ENCODE measurements at regions not wholly inside any gene's neighbourhood (a gene's known extent, or its start where the extent isn't known, plus 50 kb on each side); places are given as distances from the start of the nearest gene placed in this dataset.
A peak's percentile ranks its signal among the peaks of the same experiment; 100 is the strongest.

DNA sequence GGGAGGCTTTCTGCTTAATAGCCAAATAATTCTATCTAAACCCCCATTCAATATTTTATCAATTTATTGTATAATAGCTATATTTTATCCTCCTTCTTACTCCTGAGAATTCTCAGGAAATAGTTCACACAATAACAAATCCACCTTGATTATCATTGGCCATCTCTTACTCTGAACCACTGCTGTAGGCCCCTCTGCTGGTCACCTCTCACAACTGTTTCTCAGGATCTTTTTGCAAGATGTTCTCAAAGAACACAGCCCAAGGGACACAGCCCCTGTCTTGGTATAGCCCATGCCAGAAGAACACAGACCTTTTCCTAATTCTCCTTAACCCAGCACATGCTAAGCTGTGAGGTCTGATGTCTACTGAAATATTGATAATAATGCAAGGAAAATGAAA lies 74.9 kb upstream of the HTR4 start:
- Histone ChIP-seq H3K27me3 (ENCODE audit: control insufficient read depth in 1 of 2, insufficient read depth in 2 of 2, low read length in 2 of 2) (no peaks in the 10 kb centered on the region), H4K20me1 (ENCODE audit: insufficient read depth, low read length) (no peaks in the 10 kb centered on the region), H3K4me1 (ENCODE audit: insufficient read depth, low read length) (0 out of 2 replicates have a peak, but pooled peaks cover 4% of the 10 kb centered on the region), H2AFZ (ENCODE audit: low read length) (no peak overlapping the region), H3K9me3 (ENCODE audit: low read length) (no peaks in the 10 kb centered on the region), H3K36me3 (replicated peaks in 1 of 2; ENCODE audit: control insufficient read depth in 1 of 2, insufficient read depth in 2 of 2, low read length in 2 of 2) (no peaks in the 10 kb centered on the region), H3K9ac (ENCODE audit: insufficient read depth, low read depth, low read length) (no peak overlapping the region), H3K27ac (ENCODE audit: extremely low read length, insufficient read depth, low read length) (no peak overlapping the region), H3K4me2 (ENCODE audit: low read depth, low read length) (no peak overlapping the region), H3K4me3 (replicated peaks in 1 of 3; ENCODE audit: insufficient read depth in 1 of 3, low read depth in 2 of 3, low read length in 3 of 3) (no peak overlapping the region), H3K79me2 (ENCODE audit: insufficient read depth, low read length) (no peaks in the 10 kb centered on the region)
- BruUV-seq (replicated peaks), result no TSS peak
- in situ Hi-C loops (cut with HindIII; ENCODE audit: extremely low pct_ligation_motif_present, low pct_unique_long_range_greater_than_20kb), result loop anchor here (5.0 kb wide), 1 partner anchor 282 kb away; no protein-coding TSS in a partner anchor
- intact Hi-C loops (cut with micrococcal nuclease; ENCODE audit: unreplicated experiment), result no loop called here
- ChIA-PET CTCF (ENCODE audit: low intra/inter-chr PET ratio, low total read pairs) (no interaction called here), POLR2A (no interaction called here)
- TF ChIP-seq ZNF607 (CRISPR knock-in tag; IDR thresholded peaks at IDR 0.05; ENCODE audit: borderline replicate concordance), result no peak
- TF ChIP-seq RBAK (CRISPR knock-in tag; IDR thresholded peaks at IDR 0.05), result no peak
- TF ChIP-seq NFE2 (CRISPR knock-in tag; IDR thresholded peaks at IDR 0.05), result no peak
- no peak for TF ChIP-seq ZNF724P (CRISPR knock-in tag; IDR thresholded peaks at IDR 0.05; ENCODE audit: borderline replicate concordance)
- TF ChIP-seq ZNF761 (CRISPR knock-in tag; conservative IDR thresholded peaks at IDR 0.05), result no peak
- no peak for TF ChIP-seq ZNF253 (CRISPR knock-in tag; IDR thresholded peaks at IDR 0.05; ENCODE audit: borderline replicate concordance)
- TF ChIP-seq, protein P1, sequence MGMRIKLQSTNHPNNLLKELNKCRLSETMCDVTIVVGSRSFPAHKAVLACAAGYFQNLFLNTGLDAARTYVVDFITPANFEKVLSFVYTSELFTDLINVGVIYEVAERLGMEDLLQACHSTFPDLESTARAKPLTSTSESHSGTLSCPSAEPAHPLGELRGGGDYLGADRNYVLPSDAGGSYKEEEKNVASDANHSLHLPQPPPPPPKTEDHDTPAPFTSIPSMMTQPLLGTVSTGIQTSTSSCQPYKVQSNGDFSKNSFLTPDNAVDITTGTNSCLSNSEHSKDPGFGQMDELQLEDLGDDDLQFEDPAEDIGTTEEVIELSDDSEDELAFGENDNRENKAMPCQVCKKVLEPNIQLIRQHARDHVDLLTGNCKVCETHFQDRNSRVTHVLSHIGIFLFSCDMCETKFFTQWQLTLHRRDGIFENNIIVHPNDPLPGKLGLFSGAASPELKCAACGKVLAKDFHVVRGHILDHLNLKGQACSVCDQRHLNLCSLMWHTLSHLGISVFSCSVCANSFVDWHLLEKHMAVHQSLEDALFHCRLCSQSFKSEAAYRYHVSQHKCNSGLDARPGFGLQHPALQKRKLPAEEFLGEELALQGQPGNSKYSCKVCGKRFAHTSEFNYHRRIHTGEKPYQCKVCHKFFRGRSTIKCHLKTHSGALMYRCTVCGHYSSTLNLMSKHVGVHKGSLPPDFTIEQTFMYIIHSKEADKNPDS (CRISPR knock-in tag; IDR thresholded peaks at IDR 0.05), result no peak
- TF ChIP-seq CREB1 (IDR thresholded peaks at IDR 0.05), result no peak
- TF ChIP-seq CREB1 (CRISPR knock-in tag; IDR thresholded peaks at IDR 0.05), result no peak
- TF ChIP-seq ZNF674 (CRISPR knock-in tag; IDR thresholded peaks at IDR 0.05; ENCODE audit: low read depth), result no peak
- no peak for TF ChIP-seq ZNF460 (CRISPR knock-in tag; IDR thresholded peaks at IDR 0.05; ENCODE audit: borderline replicate concordance)
- TF ChIP-seq, protein P2, sequence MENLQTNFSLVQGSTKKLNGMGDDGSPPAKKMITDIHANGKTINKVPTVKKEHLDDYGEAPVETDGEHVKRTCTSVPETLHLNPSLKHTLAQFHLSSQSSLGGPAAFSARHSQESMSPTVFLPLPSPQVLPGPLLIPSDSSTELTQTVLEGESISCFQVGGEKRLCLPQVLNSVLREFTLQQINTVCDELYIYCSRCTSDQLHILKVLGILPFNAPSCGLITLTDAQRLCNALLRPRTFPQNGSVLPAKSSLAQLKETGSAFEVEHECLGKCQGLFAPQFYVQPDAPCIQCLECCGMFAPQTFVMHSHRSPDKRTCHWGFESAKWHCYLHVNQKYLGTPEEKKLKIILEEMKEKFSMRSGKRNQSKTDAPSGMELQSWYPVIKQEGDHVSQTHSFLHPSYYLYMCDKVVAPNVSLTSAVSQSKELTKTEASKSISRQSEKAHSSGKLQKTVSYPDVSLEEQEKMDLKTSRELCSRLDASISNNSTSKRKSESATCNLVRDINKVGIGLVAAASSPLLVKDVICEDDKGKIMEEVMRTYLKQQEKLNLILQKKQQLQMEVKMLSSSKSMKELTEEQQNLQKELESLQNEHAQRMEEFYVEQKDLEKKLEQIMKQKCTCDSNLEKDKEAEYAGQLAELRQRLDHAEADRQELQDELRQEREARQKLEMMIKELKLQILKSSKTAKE (CRISPR knock-in tag; IDR thresholded peaks at IDR 0.05; ENCODE audit: borderline replicate concordance), result no peak
- TF ChIP-seq, protein P3, sequence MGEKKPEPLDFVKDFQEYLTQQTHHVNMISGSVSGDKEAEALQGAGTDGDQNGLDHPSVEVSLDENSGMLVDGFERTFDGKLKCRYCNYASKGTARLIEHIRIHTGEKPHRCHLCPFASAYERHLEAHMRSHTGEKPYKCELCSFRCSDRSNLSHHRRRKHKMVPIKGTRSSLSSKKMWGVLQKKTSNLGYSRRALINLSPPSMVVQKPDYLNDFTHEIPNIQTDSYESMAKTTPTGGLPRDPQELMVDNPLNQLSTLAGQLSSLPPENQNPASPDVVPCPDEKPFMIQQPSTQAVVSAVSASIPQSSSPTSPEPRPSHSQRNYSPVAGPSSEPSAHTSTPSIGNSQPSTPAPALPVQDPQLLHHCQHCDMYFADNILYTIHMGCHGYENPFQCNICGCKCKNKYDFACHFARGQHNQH (CRISPR knock-in tag; IDR thresholded peaks at IDR 0.05), result no peak
- TF ChIP-seq SMARCC2 (IDR thresholded peaks at IDR 0.05), result no peak
- no peak for TF ChIP-seq ZNF615 (CRISPR knock-in tag; IDR thresholded peaks at IDR 0.05; ENCODE audit: borderline replicate concordance)
- TF ChIP-seq NFYC (CRISPR knock-in tag; IDR thresholded peaks at IDR 0.05), result no peak
- TF ChIP-seq ZNF24 (IDR thresholded peaks at IDR 0.05), result no peak
- TF ChIP-seq MXD4 (CRISPR knock-in tag; IDR thresholded peaks at IDR 0.05), result no peak
- TF ChIP-seq ZEB1 (IDR thresholded peaks at IDR 0.05; ENCODE audit: insufficient replicate concordance, low read depth), result no peak
- no peak for TF ChIP-seq ZNF652 (CRISPR knock-in tag; IDR thresholded peaks at IDR 0.05; ENCODE audit: borderline replicate concordance, low read depth)
- no peak for TF ChIP-seq HOXA5 (CRISPR knock-in tag; IDR thresholded peaks at IDR 0.05)
- ATAC-seq (peak; percentile 56; the same call in 2 of the 3 replicates), FAIRE-seq (no peak), DNase-seq (ENCODE audit: low spot score) (no peak)

Measured in HepG2 (cell line).